Activated CD4-positive, alpha-beta memory T cell treated with anti-CD3 and anti-CD28 coated beads, Interleukin-2, amount 10 ng/mL, durations not matched to agents 7 days and 5 days (primary cell): ENCODE measurements at regions not wholly inside any gene's neighbourhood (a gene's known extent, or its start where the extent isn't known, plus 50 kb on each side); places are given as distances from the start of the nearest gene placed in this dataset.

ENCODE experiments used
- CTCF ChIA-PET: fragments of 350-600 bp; sonication (Branson Sonifier 250); formaldehyde crosslinking; loops from one replicate; lab custom pipeline; 2021; ENCODE audit warnings: antibody characterized with exemption, inconsistent platforms; lab: Charles Lee
- POLR2A ChIA-PET: fragments of 350-600 bp; sonication (Branson Sonifier 250); formaldehyde crosslinking; loops from one replicate; lab custom pipeline; 2021; ENCODE audit warnings: antibody characterized with exemption; lab: Charles Lee
- DNase-seq: peaks from one replicate; pipeline ENCODE4 v3.0.0-alpha.2; 2020
- H3K27ac Mint-ChIP-seq: one replicate; pipeline ENCODE4 v1.8.0; 2021; ENCODE audit warnings: mild to moderate bottlenecking, mixed read lengths
- H3K27me3 Mint-ChIP-seq: one replicate; pipeline ENCODE4 v1.8.0; 2021; ENCODE audit warnings: mixed read lengths
- H3K36me3 Mint-ChIP-seq: one replicate; pipeline ENCODE4 v1.8.0; 2021; ENCODE audit warnings: low read depth, mixed read lengths
- H3K4me1 Mint-ChIP-seq: one replicate; pipeline ENCODE4 v1.8.0; 2021; ENCODE audit warnings: mixed read lengths
- H3K4me3 Mint-ChIP-seq: one replicate; pipeline ENCODE4 v1.8.0; 2021; ENCODE audit warnings: mild to moderate bottlenecking, mixed read lengths
- H3K9me3 Mint-ChIP-seq: one replicate; pipeline ENCODE4 v1.8.0; 2021; ENCODE audit warnings: mixed read lengths

DNA sequence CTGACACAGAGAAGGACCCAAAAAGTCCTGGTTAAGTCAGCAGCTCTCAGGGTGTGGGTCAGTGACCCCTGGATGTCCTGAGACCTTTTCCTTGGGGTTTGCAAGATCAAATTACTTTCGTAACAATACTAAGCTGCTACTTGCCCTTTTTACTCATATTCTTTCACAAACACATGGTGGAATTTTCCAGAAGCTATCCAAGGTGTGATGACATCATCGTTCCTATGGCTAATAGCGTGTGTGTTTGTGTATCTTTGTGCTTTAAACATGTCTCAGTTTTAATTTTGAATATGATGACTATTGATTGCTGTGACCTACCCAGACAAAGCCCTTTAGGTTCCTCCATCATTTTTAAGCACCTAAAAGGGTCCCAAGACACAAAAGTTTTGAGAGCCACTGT lies 176.2 kb downstream of the PHETA1 start:
- Mint-ChIP-seq H3K4me3 (no peak overlapping the region), H3K36me3 (no peaks in the 10 kb centered on the region), H3K4me1 (peaks cover 1% of the 10 kb centered on the region), H3K27me3 (peaks cover 9% of the 10 kb centered on the region), H3K9me3 (no peaks in the 10 kb centered on the region), H3K27ac (no peak overlapping the region)
- POLR2A ChIA-PET = no interaction called here
- no peak for DNase-seq
- CTCF ChIA-PET = no interaction called here

DNA sequence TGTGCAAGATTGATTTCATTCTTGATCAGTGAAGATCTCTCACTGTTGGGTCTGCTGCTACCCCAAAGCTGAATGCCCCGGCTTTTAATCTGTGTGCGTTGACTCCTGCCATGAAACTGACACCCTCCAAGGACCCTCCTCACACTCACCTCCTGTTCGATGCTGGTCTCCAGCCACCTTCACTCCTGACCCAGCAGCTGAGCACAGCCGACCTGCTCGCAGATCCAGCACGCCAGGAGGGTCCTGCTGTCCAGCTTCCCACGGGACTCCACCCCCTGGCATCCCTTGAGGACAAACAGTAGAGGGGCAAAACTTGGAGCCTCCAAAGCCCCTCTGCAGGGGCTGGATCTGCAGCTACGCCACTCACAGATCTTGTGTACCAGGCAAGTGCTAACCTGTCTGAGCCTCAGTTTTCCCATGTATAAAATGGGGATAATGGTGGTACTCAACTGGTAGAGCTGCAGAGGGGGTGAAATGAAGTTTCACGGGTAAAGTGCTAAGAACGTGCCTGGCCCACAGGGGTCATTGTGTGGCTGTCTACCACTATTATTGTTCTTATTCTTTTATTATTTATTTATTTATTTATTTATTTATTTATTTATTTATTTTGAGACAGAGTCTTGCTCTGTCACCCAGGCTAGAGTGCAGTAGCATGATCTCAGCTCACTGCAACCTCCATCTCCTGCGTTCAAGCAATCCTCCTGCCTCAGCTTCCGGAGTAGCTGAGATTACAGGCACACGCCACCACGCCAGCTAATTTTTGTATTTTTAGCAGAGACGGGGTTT lies 178.0 kb downstream of the PHETA1 start:
- H3K27me3 Mint-ChIP-seq = peaks cover 2% of the 10 kb centered on the region
- no peak overlapping the region for H3K27ac Mint-ChIP-seq
- H3K4me1 Mint-ChIP-seq = no peaks in the 10 kb centered on the region
- POLR2A ChIA-PET = no interaction called here
- H3K9me3 Mint-ChIP-seq = no peaks in the 10 kb centered on the region
- no peaks in the 10 kb centered on the region for H3K36me3 Mint-ChIP-seq
- H3K4me3 Mint-ChIP-seq = no peak overlapping the region
- DNase-seq = no peak
- CTCF ChIA-PET = no interaction called here

DNA sequence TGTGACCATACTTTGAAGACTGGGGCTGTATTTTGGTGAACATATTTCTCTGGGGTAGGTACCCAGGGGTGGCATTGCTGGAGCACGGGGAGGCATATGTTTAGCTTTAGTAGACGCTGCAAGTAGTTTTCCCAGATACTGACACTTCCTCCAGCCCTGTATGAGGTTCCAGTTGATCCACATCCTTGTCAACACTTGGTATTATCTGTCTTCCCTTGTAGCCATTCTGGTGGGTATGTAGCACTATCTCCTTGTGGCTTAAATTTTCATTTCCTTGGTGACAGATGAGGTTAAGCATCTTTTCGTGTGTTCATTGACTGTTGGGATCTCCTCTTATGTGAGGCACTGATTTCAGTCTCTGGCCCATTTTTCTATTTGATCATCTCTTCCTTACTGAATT lies 179.1 kb downstream of the PHETA1 start:
- Mint-ChIP-seq H3K27ac (no peak overlapping the region), H3K4me1 (no peaks in the 10 kb centered on the region), H3K4me3 (no peak overlapping the region), H3K27me3 (peaks cover 2% of the 10 kb centered on the region), H3K9me3 (no peaks in the 10 kb centered on the region), H3K36me3 (no peaks in the 10 kb centered on the region)
- ChIA-PET POLR2A (no interaction called here), CTCF (no interaction called here)
- no peak for DNase-seq

DNA sequence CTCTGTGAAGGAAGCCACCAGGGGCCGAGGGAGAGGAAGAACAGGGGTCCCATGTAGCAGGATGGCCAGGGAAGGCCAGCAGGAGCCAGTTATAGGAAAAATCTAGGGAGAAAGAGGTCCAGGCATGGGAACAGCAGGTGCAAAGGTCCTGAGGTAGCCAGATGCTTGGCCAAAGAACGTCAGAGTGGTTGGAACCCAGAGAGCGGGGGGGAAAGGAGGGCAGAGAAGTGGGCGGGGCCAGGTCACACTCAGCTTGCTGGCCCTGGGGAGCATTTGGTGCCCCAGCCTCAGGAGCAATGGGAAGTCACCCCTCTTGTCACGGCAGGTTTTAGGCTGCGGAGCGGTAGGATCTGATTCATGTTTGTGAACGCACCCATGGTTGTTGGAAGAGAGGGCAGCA lies 180.5 kb downstream of the PHETA1 start:
- H3K27ac Mint-ChIP-seq = no peak overlapping the region
- no peaks in the 10 kb centered on the region for H3K36me3 Mint-ChIP-seq
- peaks cover 2% of the 10 kb centered on the region for H3K27me3 Mint-ChIP-seq
- ChIA-PET POLR2A (no interaction called here), CTCF (no interaction called here)
- no peak for DNase-seq
- H3K4me1 Mint-ChIP-seq = no peaks in the 10 kb centered on the region
- H3K9me3 Mint-ChIP-seq = no peaks in the 10 kb centered on the region
- no peak overlapping the region for H3K4me3 Mint-ChIP-seq

DNA sequence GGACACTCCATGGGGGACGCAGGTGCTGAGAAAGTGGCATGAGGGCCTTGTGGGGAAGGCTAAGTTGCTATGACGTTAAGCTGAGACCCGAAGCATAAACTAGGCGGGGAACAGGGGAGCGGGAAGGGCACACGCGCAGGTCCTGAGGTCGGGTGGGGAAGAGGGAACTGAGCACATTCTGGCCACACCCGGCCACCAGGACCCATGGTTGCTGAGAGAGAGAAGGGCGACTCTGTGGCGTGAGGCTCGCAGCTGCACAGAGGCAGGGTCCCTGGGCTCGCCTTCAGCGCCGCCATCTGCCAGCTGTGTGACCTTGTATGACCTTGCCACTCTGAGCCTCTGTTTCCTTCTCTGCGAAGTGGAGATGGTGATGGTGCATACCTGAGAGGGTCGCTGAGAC lies 182.5 kb downstream of the PHETA1 start:
- H3K27ac Mint-ChIP-seq = no peak overlapping the region

DNA sequence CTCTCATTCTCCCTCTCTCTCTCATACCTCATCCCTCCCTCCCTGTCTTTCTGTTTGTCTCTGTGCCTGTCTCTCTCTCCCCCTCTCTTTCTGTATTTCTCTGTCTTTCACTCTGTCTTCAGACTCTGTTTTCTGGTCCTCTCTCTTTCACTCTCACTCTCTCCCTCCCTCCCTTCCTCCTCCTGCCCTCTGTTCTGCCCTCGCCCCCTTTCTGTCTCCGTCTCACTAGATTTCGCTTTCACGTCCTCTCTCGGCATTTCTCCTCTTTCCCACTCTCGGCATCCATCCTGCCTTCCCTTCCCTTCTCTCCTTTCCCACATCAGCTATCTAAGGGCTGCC lies 183.0 kb downstream of the PHETA1 start:
- CTCF ChIA-PET = no interaction called here
- no peaks in the 10 kb centered on the region for H3K4me1 Mint-ChIP-seq
- no peaks in the 10 kb centered on the region for H3K9me3 Mint-ChIP-seq
- no peak overlapping the region for H3K4me3 Mint-ChIP-seq
- no peaks in the 10 kb centered on the region for H3K36me3 Mint-ChIP-seq
- H3K27ac Mint-ChIP-seq = no peak overlapping the region
- H3K27me3 Mint-ChIP-seq = peaks cover 8% of the 10 kb centered on the region
- DNase-seq = no peak
- POLR2A ChIA-PET = no interaction called here

More for the DNA sequence above, 182.5 kb downstream of the PHETA1 start:
- Mint-ChIP-seq H3K9me3 (no peaks in the 10 kb centered on the region), H3K27me3 (peaks cover 5% of the 10 kb centered on the region), H3K4me1 (no peaks in the 10 kb centered on the region), H3K4me3 (no peak overlapping the region), H3K36me3 (no peaks in the 10 kb centered on the region)
- CTCF ChIA-PET = no interaction called here
- no peak for DNase-seq
- POLR2A ChIA-PET = no interaction called here

DNA sequence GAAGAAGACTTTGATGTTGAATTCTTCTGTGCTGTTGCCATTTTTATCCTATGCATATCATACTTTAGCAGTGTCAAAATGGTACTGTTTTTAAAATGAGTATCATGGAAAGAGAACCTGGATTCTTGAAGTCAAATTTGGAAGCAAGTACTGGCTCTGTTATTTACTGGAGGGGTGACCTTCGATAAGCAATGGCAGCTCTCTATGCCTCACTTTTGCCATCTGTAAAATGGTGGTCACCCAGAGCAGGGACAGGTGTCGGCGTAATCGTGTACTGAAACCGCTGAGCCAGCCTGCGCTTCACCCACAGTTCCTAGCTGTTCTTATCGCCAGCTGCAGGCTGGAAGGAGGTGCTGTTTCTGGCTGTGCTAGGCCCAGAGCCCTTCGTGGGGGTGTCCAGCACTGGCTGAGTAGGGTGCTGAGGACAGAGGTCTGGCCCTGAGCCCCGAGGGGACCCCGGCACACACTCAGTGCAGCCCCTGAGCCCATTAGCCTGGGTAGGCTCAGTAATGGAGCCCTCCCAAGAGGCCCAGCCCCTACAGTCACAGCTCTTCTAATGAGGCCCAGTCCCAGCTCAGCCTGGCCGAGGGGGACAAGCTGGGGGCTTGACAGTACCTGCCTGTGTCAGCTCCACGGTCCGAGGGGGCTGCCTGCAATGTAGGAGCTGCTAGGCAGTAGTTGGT lies 183.5 kb downstream of the PHETA1 start:
- Mint-ChIP-seq H3K36me3 (no peaks in the 10 kb centered on the region), H3K9me3 (no peaks in the 10 kb centered on the region), H3K27me3 (peaks cover 8% of the 10 kb centered on the region), H3K4me1 (no peaks in the 10 kb centered on the region), H3K4me3 (no peak overlapping the region), H3K27ac (no peak overlapping the region)
- CTCF ChIA-PET = no interaction called here
- POLR2A ChIA-PET = no interaction called here
- DNase-seq = no peak

DNA sequence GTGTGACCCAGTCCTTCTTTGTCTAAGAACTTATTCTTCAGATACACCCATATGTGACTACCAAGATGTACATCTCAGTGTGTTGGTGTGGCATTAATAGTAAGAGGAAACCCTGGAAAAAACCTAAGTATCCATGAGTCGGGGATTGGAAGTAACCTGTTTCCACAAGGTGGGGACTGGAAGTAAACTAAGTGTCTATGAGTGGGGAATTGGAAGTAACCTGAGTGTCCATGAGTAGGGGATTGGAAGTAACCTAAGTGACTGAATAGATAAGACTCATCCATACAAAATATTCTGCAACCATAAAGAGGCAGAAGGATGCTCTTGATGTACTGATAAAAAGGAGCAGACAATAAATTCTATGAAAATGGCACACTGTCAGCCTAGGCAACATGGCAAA lies 184.7 kb downstream of the PHETA1 start:
- Mint-ChIP-seq H3K4me1 (no peaks in the 10 kb centered on the region), H3K4me3 (no peak overlapping the region), H3K36me3 (no peaks in the 10 kb centered on the region), H3K27ac (no peak overlapping the region), H3K9me3 (no peaks in the 10 kb centered on the region), H3K27me3 (peaks cover 12% of the 10 kb centered on the region)
- DNase-seq = no peak
- POLR2A ChIA-PET = no interaction called here
- CTCF ChIA-PET = no interaction called here

DNA sequence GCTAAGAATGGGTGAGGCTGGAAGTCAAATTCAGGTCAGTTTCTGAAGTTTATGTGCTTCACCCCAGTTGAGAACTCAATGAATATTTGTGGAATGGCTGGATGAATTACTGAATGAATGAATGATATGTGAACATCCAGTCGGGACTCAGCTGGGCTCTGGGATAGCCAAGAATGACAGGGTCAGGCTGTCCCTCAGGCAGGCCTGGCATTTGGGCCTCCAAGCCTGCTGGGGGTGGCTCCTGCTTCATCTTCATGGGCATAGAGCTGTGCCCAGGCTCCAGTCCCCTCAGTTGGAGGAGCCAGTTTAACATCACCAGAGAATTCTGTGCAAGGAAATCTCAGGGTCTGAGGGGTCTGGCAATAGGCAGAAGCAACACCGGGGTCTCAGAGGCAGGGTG lies 185.8 kb downstream of the PHETA1 start:
- CTCF ChIA-PET = no interaction called here
- no peaks in the 10 kb centered on the region for H3K9me3 Mint-ChIP-seq
- no peaks in the 10 kb centered on the region for H3K36me3 Mint-ChIP-seq
- H3K4me3 Mint-ChIP-seq = no peak overlapping the region
- no peak overlapping the region for H3K27ac Mint-ChIP-seq
- H3K27me3 Mint-ChIP-seq = peaks cover 12% of the 10 kb centered on the region
- POLR2A ChIA-PET = no interaction called here
- no peak for DNase-seq
- H3K4me1 Mint-ChIP-seq = no peaks in the 10 kb centered on the region

DNA sequence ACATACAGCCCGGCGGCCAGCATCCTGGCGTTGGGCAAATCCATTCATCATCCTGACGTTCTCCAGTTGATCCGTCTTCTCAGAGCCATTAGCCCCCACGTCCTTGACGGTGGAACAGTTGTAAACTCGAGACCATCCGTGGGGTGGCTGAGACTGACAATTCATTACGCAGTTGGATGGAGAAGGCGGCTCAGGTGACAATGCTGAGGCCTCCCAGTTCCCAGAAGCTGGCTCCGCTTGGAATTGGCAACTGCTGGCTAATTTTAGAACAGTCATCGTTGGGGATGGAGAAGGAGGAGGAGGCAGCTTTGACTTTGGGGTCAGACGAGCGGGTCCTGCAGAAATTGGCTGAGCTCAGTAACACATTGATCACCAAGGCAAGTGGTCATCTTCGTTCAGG lies 186.5 kb downstream of the PHETA1 start:
- ChIA-PET CTCF (no interaction called here), POLR2A (no interaction called here)
- Mint-ChIP-seq H3K4me3 (no peak overlapping the region), H3K36me3 (no peaks in the 10 kb centered on the region), H3K9me3 (no peaks in the 10 kb centered on the region), H3K27ac (no peak overlapping the region), H3K4me1 (no peaks in the 10 kb centered on the region), H3K27me3 (peaks cover 12% of the 10 kb centered on the region)
- no peak for DNase-seq

DNA sequence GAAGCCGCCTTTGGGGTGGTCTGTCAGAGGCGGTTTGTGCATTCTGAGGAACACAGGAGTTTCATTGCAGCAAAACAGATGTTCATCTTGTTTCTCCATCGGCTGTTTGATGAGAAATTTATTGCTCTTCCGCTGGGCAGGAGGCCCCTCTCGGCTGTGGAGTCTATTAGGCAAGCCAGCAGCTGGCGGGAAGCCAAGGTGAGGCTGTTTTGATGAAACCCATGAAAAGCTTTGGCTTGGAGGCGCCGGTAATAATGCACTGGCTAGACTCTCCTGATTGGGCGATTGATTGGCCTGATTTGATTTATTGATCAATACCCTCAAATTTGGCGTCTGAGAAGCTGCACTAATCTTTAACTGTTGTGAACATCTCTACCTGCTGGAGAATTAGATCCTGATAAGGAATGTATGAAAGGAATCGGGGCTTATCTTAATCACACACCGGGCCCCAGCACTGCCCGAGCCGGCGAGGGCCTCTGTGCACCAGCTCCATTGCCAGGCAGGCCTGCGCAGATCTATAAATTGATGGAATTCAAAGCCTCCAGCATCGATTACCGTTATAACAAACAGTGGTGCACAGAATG lies 187.7 kb downstream of the PHETA1 start:
- ChIA-PET CTCF (no interaction called here), POLR2A (no interaction called here)
- H3K4me3 Mint-ChIP-seq = no peak overlapping the region
- no peak overlapping the region for H3K27ac Mint-ChIP-seq
- no peaks in the 10 kb centered on the region for H3K4me1 Mint-ChIP-seq
- peaks cover 17% of the 10 kb centered on the region for H3K27me3 Mint-ChIP-seq
- no peaks in the 10 kb centered on the region for H3K9me3 Mint-ChIP-seq
- no peak for DNase-seq
- H3K36me3 Mint-ChIP-seq = no peaks in the 10 kb centered on the region

DNA sequence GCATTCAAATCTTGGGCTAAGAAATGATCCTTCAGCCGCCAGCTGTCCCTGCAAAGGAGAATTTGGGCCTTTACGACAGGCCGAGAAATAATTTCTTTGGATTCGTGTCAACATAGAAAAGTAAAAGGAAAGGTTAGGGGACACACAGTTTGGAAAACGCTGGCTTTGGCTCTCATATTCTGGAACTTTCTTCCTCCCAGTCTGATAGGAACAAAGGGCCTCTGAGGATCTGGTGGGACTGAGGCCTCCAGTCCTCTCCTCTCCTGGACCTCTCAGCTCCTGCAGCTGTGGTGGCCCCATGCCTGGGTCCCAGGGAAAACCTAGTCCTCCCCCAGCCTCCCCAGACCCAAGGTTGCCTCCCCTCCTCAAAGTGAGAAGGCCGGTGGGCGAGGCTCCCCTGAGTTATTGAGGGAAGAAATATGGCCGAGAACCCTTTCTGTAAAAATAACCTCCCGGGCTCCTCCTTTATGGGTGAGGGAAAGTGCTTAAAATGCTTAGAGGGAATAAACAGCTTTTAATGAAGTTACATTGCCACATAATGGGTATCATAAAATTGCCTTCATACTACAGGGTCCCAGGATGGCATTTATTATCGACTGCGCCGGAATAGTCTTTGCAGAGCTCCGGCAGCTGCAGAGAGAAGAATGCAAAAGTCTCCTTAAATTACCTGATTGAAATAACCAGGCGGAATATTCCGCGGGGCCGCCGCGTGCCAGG lies 188.3 kb downstream of the PHETA1 start:
- Mint-ChIP-seq H3K9me3 (no peaks in the 10 kb centered on the region), H3K36me3 (no peaks in the 10 kb centered on the region), H3K4me3 (no peak overlapping the region), H3K27ac (no peak overlapping the region), H3K4me1 (no peaks in the 10 kb centered on the region), H3K27me3 (peaks cover 19% of the 10 kb centered on the region)
- POLR2A ChIA-PET = no interaction called here
- CTCF ChIA-PET = no interaction called here
- DNase-seq = no peak
